HUES48 (cell line): ENCODE measurements at regions not wholly inside any gene's neighbourhood (a gene's known extent, or its start where the extent isn't known, plus 50 kb on each side); places are given as distances from the start of the nearest gene placed in this dataset.

Source experiments
- H3K27ac ChIP-seq: one replicate; pipeline ENCODE4 v1.7.0; 2013; ENCODE audit warnings: low read depth, low read length, inconsistent platforms
- H3K27me3 ChIP-seq: 2 replicates; pipeline ENCODE4 v1.6.1; 2013; ENCODE audit warnings: mild to moderate bottlenecking, low read length; ENCODE audit not compliant: control insufficient read depth, insufficient read depth
- H3K36me3 ChIP-seq: 2 replicates; pipeline ENCODE4 v1.6.1; 2013; ENCODE audit warnings: low read length; ENCODE audit not compliant: control insufficient read depth, insufficient read depth
- H3K4me1 ChIP-seq: 2 replicates; pipeline ENCODE4 v1.6.1; 2013; ENCODE audit warnings: mild to moderate bottlenecking, low read length; ENCODE audit not compliant: control insufficient read depth, insufficient read depth
- H3K4me3 ChIP-seq: 2 replicates; pipeline ENCODE4 v1.5.1; 2013; ENCODE audit warnings: mild to moderate bottlenecking, low read depth, low read length
- H3K9ac ChIP-seq: 2 replicates; pipeline ENCODE4 v1.6.1; 2013; ENCODE audit warnings: mild to moderate bottlenecking, low read depth, low read length, moderate library complexity
- H3K9me3 ChIP-seq: 2 replicates; pipeline ENCODE4 v1.6.1; 2013; ENCODE audit warnings: low read length; ENCODE audit not compliant: control insufficient read depth, insufficient read depth

DNA sequence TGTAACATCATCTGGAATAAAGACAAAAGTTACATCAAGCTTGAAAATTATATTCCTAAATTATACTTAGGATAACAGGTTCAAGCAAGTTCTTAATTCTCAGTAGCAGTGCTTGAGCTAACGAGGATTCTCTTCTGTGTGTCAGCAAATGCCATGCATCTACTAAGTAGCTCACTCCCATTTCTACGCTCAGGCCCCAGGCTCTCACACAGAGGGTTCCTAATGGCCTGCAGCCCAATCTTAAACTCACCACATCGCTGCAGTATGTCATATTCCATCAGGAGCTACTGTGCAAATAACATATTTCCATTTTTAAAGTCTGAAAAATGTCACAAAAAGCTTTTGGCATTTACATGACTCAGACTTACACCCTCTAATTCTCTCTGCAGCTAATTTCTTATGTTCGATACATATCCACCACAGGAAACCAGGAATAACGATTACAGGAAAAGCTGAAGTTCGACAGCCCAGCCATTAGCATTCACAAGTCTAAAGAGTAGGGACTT is 474.8 kb downstream of the EFNA5 start:
- H3K9ac ChIP-seq, result no peak overlapping the region
- no peaks in the 10 kb centered on the region; the same call in 1 of the 2 replicates for H3K4me1 ChIP-seq
- no peak overlapping the region for H3K4me3 ChIP-seq
- H3K36me3 ChIP-seq, result no peaks in the 10 kb centered on the region
- no peak overlapping the region for H3K27ac ChIP-seq
- H3K27me3 ChIP-seq, result no peaks in the 10 kb centered on the region
- H3K9me3 ChIP-seq, result no peaks in the 10 kb centered on the region

DNA sequence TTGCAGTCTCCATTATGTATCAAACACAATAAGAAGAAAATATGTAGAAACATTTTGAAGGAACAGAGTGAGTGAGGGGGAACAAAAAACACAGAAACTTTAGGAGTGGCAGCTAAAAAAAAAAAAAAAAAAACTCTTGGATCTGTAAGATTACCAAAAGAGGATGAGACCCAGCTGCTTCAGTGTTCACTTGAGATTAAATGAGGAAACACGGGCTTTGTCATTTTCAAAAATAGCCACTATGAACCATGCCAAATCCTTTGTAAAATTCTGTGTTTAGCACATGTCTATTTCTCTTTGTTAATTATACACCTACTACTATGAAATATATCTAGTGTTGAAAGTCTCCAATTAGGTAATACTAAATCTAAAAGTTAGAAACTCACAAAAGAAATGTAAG is 485.9 kb downstream of the EFNA5 start:
- Histone ChIP-seq H3K27me3 (no peaks in the 10 kb centered on the region), H3K4me1 (no peaks in the 10 kb centered on the region), H3K4me3 (no peak overlapping the region)

DNA sequence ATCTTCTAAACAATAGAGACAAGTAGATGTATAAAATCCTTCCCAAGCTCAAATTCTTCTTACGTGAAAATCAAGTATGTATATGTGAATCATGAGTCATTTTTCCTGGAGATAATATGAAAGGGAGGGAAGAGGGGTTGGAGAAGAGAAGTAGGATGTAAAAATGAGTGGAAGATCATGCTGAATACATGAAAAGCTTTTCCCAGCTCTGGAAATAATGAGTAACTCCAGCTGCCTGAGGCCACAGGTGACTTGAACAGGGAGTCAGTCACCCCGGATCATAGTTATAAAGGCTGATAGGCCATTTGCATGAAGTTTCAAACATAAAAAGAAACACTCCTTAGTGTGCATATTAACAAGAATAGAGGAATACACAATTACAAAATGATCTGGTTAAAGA is 486.7 kb downstream of the EFNA5 start:
- no peaks in the 10 kb centered on the region for H3K36me3 ChIP-seq
- H3K4me1 ChIP-seq, result no peaks in the 10 kb centered on the region
- no peaks in the 10 kb centered on the region for H3K27me3 ChIP-seq
- H3K4me3 ChIP-seq, result no peak overlapping the region
- H3K9me3 ChIP-seq, result no peaks in the 10 kb centered on the region
- no peak overlapping the region for H3K27ac ChIP-seq
- no peak overlapping the region for H3K9ac ChIP-seq

More for the DNA sequence above, 485.9 kb downstream of the EFNA5 start:
- Histone ChIP-seq H3K9me3 (no peaks in the 10 kb centered on the region), H3K36me3 (no peaks in the 10 kb centered on the region), H3K9ac (no peak overlapping the region), H3K27ac (no peak overlapping the region)

DNA sequence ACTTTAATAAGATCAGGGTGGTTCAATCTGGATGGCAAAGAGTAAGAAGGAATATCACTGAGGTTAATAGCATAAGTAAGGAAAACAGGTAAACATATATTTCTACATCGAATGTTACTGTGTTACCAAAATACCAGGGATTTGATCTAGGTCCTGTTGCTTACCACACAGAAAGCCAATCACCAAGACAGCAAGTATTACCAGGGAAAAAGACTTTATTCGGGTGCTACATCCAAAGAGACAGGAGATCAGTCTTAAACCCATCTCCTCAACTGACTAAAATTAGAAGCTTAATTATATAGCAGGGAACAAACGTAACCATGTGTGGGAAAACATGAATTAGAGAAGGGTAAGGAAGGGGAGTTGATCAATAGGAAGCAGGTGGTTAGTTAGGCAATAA is 500.1 kb downstream of the EFNA5 start:
- H3K36me3 ChIP-seq, result no peaks in the 10 kb centered on the region
- no peaks in the 10 kb centered on the region for H3K27me3 ChIP-seq
- no peak overlapping the region for H3K4me3 ChIP-seq
- peaks cover 19% of the 10 kb centered on the region for H3K9me3 ChIP-seq
- no peak overlapping the region for H3K27ac ChIP-seq
- no peak overlapping the region for H3K9ac ChIP-seq
- H3K4me1 ChIP-seq, result no peaks in the 10 kb centered on the region

DNA sequence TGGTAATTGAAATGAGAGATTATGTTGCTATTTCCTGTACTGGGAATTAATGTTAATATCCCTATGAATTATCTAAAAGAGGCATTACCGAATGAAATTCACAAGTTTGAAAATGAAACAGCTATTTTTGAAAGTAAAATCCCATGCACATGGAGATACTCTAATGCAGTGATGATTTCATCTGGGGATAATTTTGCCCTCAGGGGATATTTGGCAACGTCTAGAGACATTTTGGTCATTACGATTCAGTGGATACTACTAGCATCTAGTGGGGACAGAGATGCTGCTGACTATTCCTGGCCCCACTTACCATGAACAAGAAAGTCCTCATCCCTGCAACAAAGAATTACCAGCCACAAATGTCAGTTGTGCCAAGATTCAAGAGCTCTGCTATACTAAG is 500.9 kb downstream of the EFNA5 start:
- no peaks in the 10 kb centered on the region for H3K36me3 ChIP-seq
- no peaks in the 10 kb centered on the region for H3K4me1 ChIP-seq
- H3K27me3 ChIP-seq, result no peaks in the 10 kb centered on the region
- H3K9ac ChIP-seq, result no peak overlapping the region
- no peak overlapping the region for H3K4me3 ChIP-seq
- H3K27ac ChIP-seq, result no peak overlapping the region
- H3K9me3 ChIP-seq, result peaks cover 19% of the 10 kb centered on the region

DNA sequence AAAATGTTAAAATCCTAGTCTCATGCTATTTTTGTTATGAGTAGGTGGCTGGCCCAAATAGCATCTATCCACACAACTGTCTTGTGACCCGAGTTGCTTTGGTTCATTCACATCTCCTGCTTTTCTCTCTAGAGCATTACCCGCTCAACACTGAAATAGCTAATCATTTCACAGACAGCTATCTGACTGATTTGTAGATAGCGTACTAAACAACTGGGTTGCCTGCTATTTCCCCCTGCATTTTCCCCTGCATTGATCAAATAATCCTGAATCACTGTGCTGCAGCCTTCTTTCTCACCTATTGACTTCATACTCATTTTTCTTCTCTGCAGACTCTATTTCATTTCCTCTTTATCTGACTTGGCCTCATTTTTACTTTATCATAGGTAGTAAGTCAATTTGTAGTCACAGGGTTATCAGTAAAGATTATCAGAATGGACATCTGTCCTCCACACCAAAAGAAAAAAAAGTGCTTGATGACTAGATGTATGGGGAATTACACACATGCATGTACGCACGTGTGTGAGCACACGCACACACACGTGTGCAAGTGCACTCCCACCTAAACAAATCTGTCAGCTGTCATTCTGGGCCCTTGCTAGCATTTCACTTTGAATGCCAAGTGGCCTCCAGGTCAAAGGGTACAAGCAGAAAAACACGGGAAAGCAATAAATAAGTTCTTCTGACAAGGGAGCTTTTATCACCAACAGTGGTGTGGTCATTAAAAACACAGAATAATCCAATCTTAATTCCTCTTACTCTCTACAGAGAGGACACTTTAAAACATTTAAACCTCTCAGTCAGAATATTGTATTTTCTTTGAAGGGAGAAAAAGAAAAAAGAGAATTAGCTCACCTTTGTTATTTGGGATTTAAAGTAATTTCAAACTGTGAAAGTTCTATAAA is 501.6 kb downstream of the EFNA5 start:
- H3K9ac ChIP-seq, result no peak overlapping the region
- no peaks in the 10 kb centered on the region for H3K36me3 ChIP-seq
- no peak overlapping the region for H3K27ac ChIP-seq
- no peaks in the 10 kb centered on the region for H3K27me3 ChIP-seq
- H3K9me3 ChIP-seq, result peaks cover 19% of the 10 kb centered on the region
- H3K4me1 ChIP-seq, result no peaks in the 10 kb centered on the region
- H3K4me3 ChIP-seq, result no peak overlapping the region

DNA sequence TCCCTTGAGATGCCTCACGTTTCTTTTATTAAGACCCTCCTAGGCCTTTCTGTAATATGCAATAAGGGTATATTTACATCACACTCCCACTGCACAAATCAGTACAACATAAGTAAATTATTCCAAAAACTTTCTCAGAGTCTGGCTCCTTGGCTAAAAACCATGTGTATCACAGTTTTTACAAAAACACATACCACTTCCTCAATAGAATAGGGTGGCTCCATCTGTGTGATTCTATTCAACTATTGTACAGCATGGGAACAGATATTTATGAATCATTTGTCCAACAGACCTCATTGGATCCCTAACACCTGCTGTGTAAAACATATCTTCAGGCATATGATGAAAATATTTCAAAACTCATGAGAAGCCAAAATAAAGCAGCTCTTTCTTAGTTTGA is 502.7 kb downstream of the EFNA5 start:
- Histone ChIP-seq H3K27ac (no peak overlapping the region), H3K4me1 (no peaks in the 10 kb centered on the region), H3K4me3 (no peak overlapping the region), H3K36me3 (no peaks in the 10 kb centered on the region), H3K9ac (no peak overlapping the region), H3K27me3 (no peaks in the 10 kb centered on the region), H3K9me3 (peaks cover 19% of the 10 kb centered on the region)

DNA sequence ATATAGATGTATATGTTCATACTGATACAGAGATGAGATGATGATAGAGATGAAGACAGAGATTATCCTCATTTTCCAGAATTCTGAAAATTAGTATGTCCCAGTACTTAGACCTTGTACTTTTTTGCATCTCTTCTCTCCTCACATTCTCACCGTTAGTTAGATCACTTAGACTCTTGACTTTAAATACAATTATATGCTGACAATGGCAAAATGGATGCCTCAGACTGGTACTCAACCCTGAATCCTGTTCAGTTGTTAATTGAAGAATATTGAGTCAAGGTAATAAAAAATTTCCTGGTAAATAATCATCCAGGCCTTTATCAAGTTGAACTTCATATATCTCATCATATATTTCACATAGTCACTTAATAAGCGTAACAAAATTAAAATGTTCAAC is 505.4 kb downstream of the EFNA5 start:
- no peaks in the 10 kb centered on the region for H3K4me1 ChIP-seq
- no peaks in the 10 kb centered on the region for H3K36me3 ChIP-seq
- H3K9ac ChIP-seq, result no peak overlapping the region
- no peaks in the 10 kb centered on the region for H3K27me3 ChIP-seq
- no peak overlapping the region for H3K4me3 ChIP-seq
- peaks cover 5% of the 10 kb centered on the region; the same call in 1 of the 2 replicates for H3K9me3 ChIP-seq
- no peak overlapping the region for H3K27ac ChIP-seq

DNA sequence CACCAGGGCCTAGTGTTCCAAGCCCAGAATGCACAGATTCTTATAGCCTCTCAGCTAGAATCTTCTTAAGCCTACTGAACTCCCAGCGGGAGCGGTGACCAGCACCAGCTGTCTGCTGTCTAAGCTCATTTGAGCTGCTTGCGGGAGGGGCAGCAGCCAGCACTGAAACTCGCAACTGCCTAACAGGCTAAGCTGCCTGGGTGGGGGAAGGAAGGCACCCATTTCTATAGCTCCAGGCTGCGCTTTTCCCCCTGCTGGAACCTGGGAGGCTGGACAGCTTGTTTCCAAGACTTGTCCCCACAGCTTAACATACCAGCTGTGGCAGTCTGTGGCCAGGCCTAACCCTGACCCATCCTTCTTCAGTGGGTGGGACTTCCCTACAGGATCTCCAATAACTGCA is 512.9 kb downstream of the EFNA5 start:
- Histone ChIP-seq H3K9ac (no peak overlapping the region), H3K4me1 (no peaks in the 10 kb centered on the region), H3K4me3 (no peak overlapping the region), H3K27ac (no peak overlapping the region), H3K9me3 (no peaks in the 10 kb centered on the region), H3K27me3 (no peaks in the 10 kb centered on the region), H3K36me3 (no peaks in the 10 kb centered on the region)

DNA sequence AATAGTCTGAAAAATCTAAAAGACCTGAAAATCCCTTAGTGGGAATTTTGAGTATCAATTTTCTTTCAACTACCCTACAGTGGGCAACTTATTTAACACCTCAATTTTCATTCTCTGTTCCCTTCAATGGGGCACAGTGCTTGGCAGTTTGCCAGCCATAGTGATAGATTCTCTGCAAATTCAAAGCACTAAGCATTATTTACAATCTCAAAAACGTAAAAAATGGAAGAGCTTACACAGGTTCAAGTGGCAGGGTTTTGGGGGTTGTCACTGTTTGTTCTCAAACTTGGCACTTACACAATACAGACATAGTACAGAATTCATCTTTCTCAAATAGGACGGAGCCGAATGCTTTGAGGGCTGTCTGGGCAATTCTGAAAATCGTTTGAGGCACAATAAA is 515.0 kb downstream of the EFNA5 start:
- Histone ChIP-seq H3K9me3 (no peaks in the 10 kb centered on the region), H3K36me3 (no peaks in the 10 kb centered on the region), H3K4me3 (no peak overlapping the region), H3K27me3 (no peaks in the 10 kb centered on the region), H3K4me1 (no peaks in the 10 kb centered on the region), H3K27ac (no peak overlapping the region), H3K9ac (no peak overlapping the region)

DNA sequence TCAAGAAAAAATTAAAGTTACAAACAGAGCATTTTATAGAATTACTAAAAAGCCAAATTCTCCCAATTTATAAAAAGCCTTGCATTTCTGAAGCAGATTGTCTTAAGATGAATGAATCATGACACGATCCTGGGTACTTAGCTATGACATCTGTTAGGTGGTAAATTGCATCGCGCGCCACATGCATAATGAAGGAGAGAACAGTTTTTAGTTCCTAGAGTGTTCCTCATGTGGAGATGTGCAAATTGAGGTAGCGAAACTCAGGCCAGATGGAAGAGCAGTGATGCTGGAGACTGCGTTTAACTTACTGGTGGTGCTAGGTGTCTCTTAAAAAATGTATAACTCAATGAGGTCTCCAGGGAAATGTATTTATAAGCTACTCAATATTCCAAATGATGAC is 516.1 kb downstream of the EFNA5 start:
- Histone ChIP-seq H3K27me3 (no peaks in the 10 kb centered on the region), H3K9ac (no peak overlapping the region), H3K9me3 (no peaks in the 10 kb centered on the region), H3K4me3 (no peak overlapping the region), H3K27ac (no peak overlapping the region), H3K4me1 (no peaks in the 10 kb centered on the region), H3K36me3 (no peaks in the 10 kb centered on the region)
